ENCODE measurements at regions not wholly inside any gene's neighbourhood (a gene's known extent, or its start where the extent isn't known, plus 50 kb on each side); places are given as distances from the start of the nearest gene placed in this dataset.

- TF ChIP-seq POLR2AphosphoS5 (IDR thresholded peaks at IDR 0.05) (no peak), CTCF (IDR thresholded peaks at IDR 0.05; ENCODE audit: poor library complexity, severe bottlenecking) (no peak), EZH2 (IDR thresholded peaks at IDR 0.05; ENCODE audit: borderline replicate concordance, insufficient read depth, low read length, poor library complexity, severe bottlenecking) (no peak), RAD21 (conservative IDR thresholded peaks at IDR 0.05) (no peak), TAF1 (IDR thresholded peaks at IDR 0.05; ENCODE audit: low read depth) (no peak), REST (IDR thresholded peaks at IDR 0.05; ENCODE audit: borderline replicate concordance) (no peak)
Measured at GRCh38 chr4:117621673-117622072, 412.6 kb upstream of the NDST3 start.
